Breast epithelium (tissue), 4 donors: ENCODE measurements at regions not wholly inside any gene's neighbourhood (a gene's known extent, or its start where the extent isn't known, plus 50 kb on each side); places are given as distances from the start of the nearest gene placed in this dataset.

Experiments used
- DNase-seq, 2 donors: peaks; one replicate each; pipeline ENCODE4 v3.0.0-alpha.2; 2019; ENCODE audit warnings: low spot score in 2 of 2
- H3K27ac ChIP-seq, 2 donors: fragments of 200-600 bp; sonication (generic) in 1 of 2; one replicate each; pipeline ENCODE4 v1.5.1; 2016 to 2019; ENCODE audit warnings: mild to moderate bottlenecking in 1 of 2
- H3K27me3 ChIP-seq, 2 donors: fragments of 200-600 bp; sonication (generic) in 1 of 2; one replicate each; pipeline versions ENCODE4 v1.5.1 to v1.6.0; 2017 to 2019; ENCODE audit warnings: control low read depth in 1 of 2, mild to moderate bottlenecking in 1 of 2
- H3K36me3 ChIP-seq: fragments of 200-600 bp; one replicate; pipeline ENCODE4 v1.5.1; 2019
- H3K4me1 ChIP-seq, 2 donors: fragments of 200-600 bp; sonication (generic); one replicate each; pipeline ENCODE4 v1.5.1; 2016 to 2019; ENCODE audit warnings: control low read depth in 1 of 2
- H3K4me3 ChIP-seq, 3 donors: fragments of 200-600 bp; sonication (generic); 1 replicate in 2 of 3; 2 replicates in 1 of 3; pipeline ENCODE4 v1.5.1; 2016 to 2019; ENCODE audit warnings: mild to moderate bottlenecking in 3 of 3, moderate library complexity in 2 of 3
- H3K9me3 ChIP-seq, 2 donors: fragments of 200-600 bp; sonication (generic) in 1 of 2; one replicate each; pipeline ENCODE4 v1.5.1; 2016 to 2019; ENCODE audit warnings: control low read depth in 1 of 2
- POLR2A ChIP-seq: fragments of 450-650 bp; IDR thresholded peaks from one replicate; pipeline ENCODE4 v1.6.1; 2016; ENCODE audit warnings: antibody characterized with exemption, mild to moderate bottlenecking, moderate library complexity
- POLR2AphosphoS5 ChIP-seq, 3 donors: sonication (generic); formaldehyde crosslinking; IDR thresholded peaks; one replicate each; pipeline ENCODE4 v1.6.1; 2017; ENCODE audit warnings: antibody characterized with exemption in 3 of 3
- intact Hi-C: fragments of 100-400 bp; cut with DNase I; formaldehyde crosslinking; loops from one replicate; pipeline ENCODE4 v1.15.1; 2023; ENCODE audit warnings: low total_unique reads
- TF ChIP-seq, protein P1 (sequence below), 3 donors: fragments of 450-650 bp; IDR thresholded peaks; one replicate each; pipeline ENCODE4 v1.5.1; 2016 to 2017; ENCODE audit warnings: antibody characterized with exemption in 3 of 3, mild to moderate bottlenecking in 3 of 3, moderate library complexity in 3 of 3

DNA sequence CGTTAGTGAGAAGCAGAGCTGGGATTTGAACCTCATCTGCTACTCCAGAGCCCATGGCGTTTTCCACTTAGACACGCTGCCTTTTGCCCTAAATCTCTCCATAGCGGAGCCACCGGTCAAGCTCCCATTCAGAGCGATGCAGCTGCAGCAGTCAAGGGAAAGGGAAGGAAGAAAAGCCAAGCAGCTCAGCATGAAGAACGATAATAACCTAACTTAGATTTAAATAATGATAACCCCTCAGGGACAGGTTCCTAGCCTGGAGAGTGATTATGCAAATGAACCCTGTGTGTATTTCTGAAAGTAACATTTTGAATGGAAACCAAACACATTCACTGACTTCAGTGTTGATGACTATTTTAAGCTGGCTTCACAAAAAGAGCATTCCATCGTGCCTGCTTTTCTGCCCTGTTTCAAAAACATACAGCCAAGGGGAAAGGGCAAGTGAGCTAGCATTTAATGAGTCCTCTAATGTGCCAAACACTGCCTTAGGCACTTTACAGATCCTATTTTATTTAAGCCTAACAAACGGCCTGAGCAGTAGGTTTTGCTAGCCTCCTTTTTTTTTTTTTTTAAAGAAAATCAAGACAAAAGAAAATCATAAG lies 798.3 kb downstream of the CDH8 start:
- H3K36me3 ChIP-seq: no peaks in the 10 kb centered on the region
- H3K27ac ChIP-seq: no peak overlapping the region
- intact Hi-C loops: no loop called here
- no peaks in the 10 kb centered on the region for H3K27me3 ChIP-seq
- no peak for DNase-seq
- no peaks in the 10 kb centered on the region for H3K4me1 ChIP-seq
- H3K4me3 ChIP-seq: no peak overlapping the region
- no peaks in the 10 kb centered on the region for H3K9me3 ChIP-seq
- TF ChIP-seq, protein P1, sequence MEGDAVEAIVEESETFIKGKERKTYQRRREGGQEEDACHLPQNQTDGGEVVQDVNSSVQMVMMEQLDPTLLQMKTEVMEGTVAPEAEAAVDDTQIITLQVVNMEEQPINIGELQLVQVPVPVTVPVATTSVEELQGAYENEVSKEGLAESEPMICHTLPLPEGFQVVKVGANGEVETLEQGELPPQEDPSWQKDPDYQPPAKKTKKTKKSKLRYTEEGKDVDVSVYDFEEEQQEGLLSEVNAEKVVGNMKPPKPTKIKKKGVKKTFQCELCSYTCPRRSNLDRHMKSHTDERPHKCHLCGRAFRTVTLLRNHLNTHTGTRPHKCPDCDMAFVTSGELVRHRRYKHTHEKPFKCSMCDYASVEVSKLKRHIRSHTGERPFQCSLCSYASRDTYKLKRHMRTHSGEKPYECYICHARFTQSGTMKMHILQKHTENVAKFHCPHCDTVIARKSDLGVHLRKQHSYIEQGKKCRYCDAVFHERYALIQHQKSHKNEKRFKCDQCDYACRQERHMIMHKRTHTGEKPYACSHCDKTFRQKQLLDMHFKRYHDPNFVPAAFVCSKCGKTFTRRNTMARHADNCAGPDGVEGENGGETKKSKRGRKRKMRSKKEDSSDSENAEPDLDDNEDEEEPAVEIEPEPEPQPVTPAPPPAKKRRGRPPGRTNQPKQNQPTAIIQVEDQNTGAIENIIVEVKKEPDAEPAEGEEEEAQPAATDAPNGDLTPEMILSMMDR (IDR thresholded peaks at IDR 0.05): no peak
- TF ChIP-seq POLR2A: no peak
- TF ChIP-seq POLR2AphosphoS5 (IDR thresholded peaks at IDR 0.05): no peak

DNA sequence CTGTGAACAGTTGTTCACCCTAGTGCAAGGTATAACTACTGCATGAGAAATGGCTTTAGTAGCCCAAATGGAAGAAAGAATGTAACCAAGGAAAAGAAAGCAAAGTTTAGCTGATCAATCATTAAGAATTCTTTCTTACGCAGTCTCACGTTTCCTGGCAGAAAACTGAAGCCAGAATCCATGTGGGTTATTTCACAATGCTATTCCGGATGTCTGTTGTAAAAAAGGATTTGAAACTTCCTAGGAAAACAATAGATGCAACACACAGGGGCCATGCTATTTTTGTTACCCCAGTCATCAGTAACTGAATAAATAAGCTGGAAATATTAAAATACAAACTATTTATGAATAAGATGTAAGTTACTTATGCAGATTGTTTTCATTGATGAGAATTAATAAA lies 802.5 kb downstream of the CDH8 start:
- intact Hi-C loops: no loop called here
- Histone ChIP-seq H3K27me3 (no peaks in the 10 kb centered on the region), H3K4me1 (no peaks in the 10 kb centered on the region), H3K9me3 (no peaks in the 10 kb centered on the region), H3K36me3 (no peaks in the 10 kb centered on the region), H3K4me3 (no peak overlapping the region), H3K27ac (no peak overlapping the region)
- no peak for DNase-seq
- TF ChIP-seq POLR2AphosphoS5 (IDR thresholded peaks at IDR 0.05) (no peak), POLR2A (no peak)
- TF ChIP-seq, protein P1 (IDR thresholded peaks at IDR 0.05): no peak

DNA sequence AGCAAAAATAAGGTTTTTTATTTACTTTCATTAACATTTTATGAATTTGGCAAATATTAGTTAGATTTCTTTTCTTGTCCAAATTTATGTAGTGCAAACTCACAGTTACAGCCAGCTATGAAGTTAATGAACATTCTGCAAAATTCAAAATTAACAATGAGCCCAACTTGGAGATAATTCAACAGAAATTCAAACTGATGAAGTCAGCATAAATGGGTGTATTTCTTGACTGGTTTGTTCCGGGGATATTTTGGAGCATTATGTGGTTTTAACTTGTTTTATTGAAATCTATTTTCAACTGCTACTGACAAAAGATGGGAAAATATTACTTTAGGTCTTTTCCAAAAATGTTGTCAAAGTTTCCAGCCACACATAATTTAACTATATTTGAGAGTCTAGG lies 807.9 kb downstream of the CDH8 start:
- Histone ChIP-seq H3K4me1 (no peaks in the 10 kb centered on the region), H3K27me3 (no peaks in the 10 kb centered on the region), H3K36me3 (no peaks in the 10 kb centered on the region), H3K27ac (no peak overlapping the region), H3K4me3 (no peak overlapping the region), H3K9me3 (no peaks in the 10 kb centered on the region)
- intact Hi-C loops: loop anchor here (5.0 kb wide), 1 partner anchor 166 kb away; no protein-coding TSS in a partner anchor
- DNase-seq: no peak
- no peak for TF ChIP-seq POLR2A
- TF ChIP-seq, protein P1 (IDR thresholded peaks at IDR 0.05): no peak
- no peak for TF ChIP-seq POLR2AphosphoS5 (IDR thresholded peaks at IDR 0.05)

DNA sequence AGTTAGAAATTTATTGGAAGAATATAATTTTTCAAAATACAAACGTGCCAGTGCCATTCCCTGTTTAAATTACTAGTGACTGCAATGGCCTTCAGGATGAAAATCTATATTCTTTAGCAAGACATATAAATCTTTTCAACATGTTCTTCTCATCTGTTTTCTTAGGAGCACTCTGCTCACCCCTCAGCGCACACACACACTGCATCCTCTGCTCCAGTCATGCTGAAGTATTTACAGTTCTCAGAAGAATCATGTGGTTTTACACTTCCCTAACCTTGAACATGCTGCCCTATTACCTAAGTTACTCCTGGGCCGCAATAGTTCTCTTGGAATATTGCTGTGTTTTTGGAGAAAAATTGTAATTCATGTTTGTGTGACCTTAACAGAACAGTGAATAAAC lies 820.6 kb downstream of the CDH8 start:
- no peak for DNase-seq
- no peaks in the 10 kb centered on the region for H3K9me3 ChIP-seq
- H3K36me3 ChIP-seq: no peaks in the 10 kb centered on the region
- TF ChIP-seq POLR2AphosphoS5 (IDR thresholded peaks at IDR 0.05): no peak
- TF ChIP-seq, protein P1 (IDR thresholded peaks at IDR 0.05): no peak
- TF ChIP-seq POLR2A: no peak
- no peak overlapping the region for H3K27ac ChIP-seq
- no peaks in the 10 kb centered on the region for H3K27me3 ChIP-seq
- no peaks in the 10 kb centered on the region for H3K4me1 ChIP-seq
- no peak overlapping the region for H3K4me3 ChIP-seq
- intact Hi-C loops: no loop called here

DNA sequence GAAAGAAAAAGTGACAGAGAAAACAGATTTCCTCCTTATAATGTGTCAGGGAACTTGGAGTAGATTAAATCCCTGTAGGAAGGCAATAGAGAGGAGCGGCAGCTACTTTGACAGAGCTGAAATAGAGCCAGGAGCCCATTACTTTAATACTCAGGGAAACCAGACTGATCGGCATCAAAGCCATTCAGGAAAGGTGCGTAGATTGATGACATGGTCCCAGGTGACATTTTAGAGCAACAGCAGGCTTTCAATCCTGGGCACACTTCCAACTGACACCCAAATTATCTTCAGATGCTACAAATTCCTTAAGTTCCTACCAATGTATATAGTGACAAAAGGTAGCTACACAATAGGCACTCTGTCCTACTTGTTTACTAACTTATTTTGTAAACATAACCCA lies 821.5 kb downstream of the CDH8 start:
- Histone ChIP-seq H3K27me3 (no peaks in the 10 kb centered on the region), H3K4me3 (no peak overlapping the region), H3K9me3 (no peaks in the 10 kb centered on the region), H3K36me3 (no peaks in the 10 kb centered on the region), H3K4me1 (no peaks in the 10 kb centered on the region), H3K27ac (no peak overlapping the region)
- TF ChIP-seq POLR2AphosphoS5 (IDR thresholded peaks at IDR 0.05) (no peak), POLR2A (no peak)
- TF ChIP-seq, protein P1 (IDR thresholded peaks at IDR 0.05): no peak
- no peak for DNase-seq
- intact Hi-C loops: no loop called here
